NCI-H2081 treated with DMSO at 0.1 percent for 48 hours (cell line): ENCODE measurements at regions not wholly inside any gene's neighbourhood (a gene's known extent, or its start where the extent isn't known, plus 50 kb on each side); places are given as distances from the start of the nearest gene placed in this dataset.
"Not testable (repeated sequence)": the region's sequence is repeated elsewhere in the genome, so short reads cannot be mapped to it uniquely, and the experiment has no call there.

Source experiments
- DNase-seq: peaks from one replicate; lab custom pipeline; 2025; lab: John Stamatoyannopoulos, UW

- DNase-seq = not testable (repeated sequence)
Measured at GRCh38 chr4:17436047-17436749, 75.7 kb downstream of the QDPR start.

GRCh38 chr4:17433827-17434226 is 78.1 kb downstream of the QDPR start:
- DNase-seq = no peak

GRCh38 chr4:17427991-17428390 is 83.9 kb downstream of the QDPR start:
- DNase-seq = no peak

- DNase-seq = no peak
Measured at GRCh38 chr4:17426222-17426621, 85.7 kb downstream of the QDPR start.

GRCh38 chr4:17418010-17418409 is 93.9 kb downstream of the QDPR start:
- no peak for DNase-seq

- no peak for DNase-seq
Measured at GRCh38 chr4:17414392-17414791, 97.5 kb downstream of the QDPR start.

GRCh38 chr4:17400686-17401085 is 111.2 kb downstream of the QDPR start:
- DNase-seq = no peak

- DNase-seq = no peak
Measured at GRCh38 chr4:17398805-17399204, 113.1 kb downstream of the QDPR start.

GRCh38 chr4:17398035-17398434 is 113.9 kb downstream of the QDPR start:
- no peak for DNase-seq

- DNase-seq = no peak
Measured at GRCh38 chr4:17397611-17398010, 114.3 kb downstream of the QDPR start.

GRCh38 chr4:17385403-17385802 is 126.5 kb downstream of the QDPR start:
- DNase-seq = no peak

GRCh38 chr4:17380347-17380746 is 131.5 kb downstream of the QDPR start:
- no peak for DNase-seq

GRCh38 chr4:17376205-17376604 is 135.7 kb downstream of the QDPR start:
- no peak for DNase-seq

- DNase-seq = no peak
Measured at GRCh38 chr4:17373666-17374065, 138.2 kb downstream of the QDPR start.

GRCh38 chr4:17370818-17371217 is 141.1 kb downstream of the QDPR start:
- DNase-seq = no peak

GRCh38 chr4:17368408-17368807 is 143.5 kb downstream of the QDPR start:
- no peak for DNase-seq

GRCh38 chr4:17367201-17367600 is 144.7 kb downstream of the QDPR start:
- DNase-seq = no peak

- no peak for DNase-seq
Measured at GRCh38 chr4:17366496-17366895, 145.4 kb downstream of the QDPR start.

- DNase-seq = no peak
Measured at GRCh38 chr4:17362430-17362829, 149.5 kb downstream of the QDPR start.

GRCh38 chr4:17358241-17358640 is 153.6 kb downstream of the QDPR start:
- no peak for DNase-seq

- no peak for DNase-seq
Measured at GRCh38 chr4:17356926-17357325, 155.0 kb downstream of the QDPR start.

GRCh38 chr4:17352357-17352756 is 159.5 kb downstream of the QDPR start:
- DNase-seq = no peak

- DNase-seq = no peak
Measured at GRCh38 chr4:17347445-17347844, 164.4 kb downstream of the QDPR start.

- DNase-seq = no peak
Measured at GRCh38 chr4:17339376-17339775, 172.5 kb downstream of the QDPR start.
